Prostate gland (tissue), 2 donors: ENCODE measurements at regions not wholly inside any gene's neighbourhood (a gene's known extent, or its start where the extent isn't known, plus 50 kb on each side); places are given as distances from the start of the nearest gene placed in this dataset.

Experiments
- DNase-seq: peaks from one replicate; pipeline ENCODE4 v3.0.0-alpha.2; 2019; ENCODE audit warnings: low spot score
- H3K27ac ChIP-seq, 2 donors: fragments of 200-600 bp; sonication (generic); 2 replicates each; pipeline ENCODE4 v1.5.1; 2017 to 2019
- H3K27me3 ChIP-seq: fragments of 200-600 bp; sonication (generic); replicated peaks from 2 replicates; pipeline ENCODE4 v1.5.1; 2019; ENCODE audit not compliant: insufficient read depth
- H3K36me3 ChIP-seq, 2 donors: fragments of 200-600 bp; sonication (generic); 1 replicate in 1 of 2; 2 replicates in 1 of 2; pipeline versions ENCODE4 v1.5.1 to v1.8.1; 2017 to 2019
- H3K4me1 ChIP-seq: fragments of 200-600 bp; sonication (generic); replicated peaks from 2 replicates; pipeline ENCODE4 v1.5.1; 2019
- H3K4me3 ChIP-seq, 2 donors: fragments of 200-600 bp; sonication (generic); 2 replicates each; pipeline ENCODE4 v1.5.1; 2017 to 2019
- H3K9me3 ChIP-seq: fragments of 200-600 bp; sonication (generic); 2 replicates; pipeline ENCODE4 v1.5.1; 2017
- POLR2A ChIP-seq: fragments of 450-650 bp; IDR thresholded peaks from one replicate; pipeline ENCODE4 v1.6.1; 2016; ENCODE audit warnings: antibody characterized with exemption, mild to moderate bottlenecking
- POLR2AphosphoS5 ChIP-seq: sonication (generic); formaldehyde crosslinking; IDR thresholded peaks from one replicate; pipeline ENCODE4 v1.6.1; 2017; ENCODE audit warnings: antibody characterized with exemption
- WGBS: methylation state at CpG from one replicate; pipeline ENCODE4 v1.1.5; 2018; 5-methylcytosine and 5-hydroxymethylcytosine counted together
- intact Hi-C: fragments of 100-400 bp; cut with DNase I; formaldehyde crosslinking; loops from one replicate; pipeline ENCODE4 v1.14.2; 2022
- TF ChIP-seq, protein P1 (sequence below), 4 experiments: fragments of 200-600 bp in 2 of 4; fragments of 450-650 bp in 2 of 4; sonication (generic) in 2 of 4; IDR thresholded peaks; 1 replicate in 3 of 4; 2 replicates in 1 of 4; pipeline ENCODE4 v1.5.1; 2016 to 2019; ENCODE audit warnings: antibody characterized with exemption in 4 of 4, mild to moderate bottlenecking in 2 of 4, moderate library complexity in 2 of 4

GRCh38 chr15:62809968-62810260 lies 232.6 kb upstream of the TPM1 start:
- H3K4me1 ChIP-seq: no peaks in the 10 kb centered on the region
- H3K9me3 ChIP-seq: no peaks in the 10 kb centered on the region
- H3K36me3 ChIP-seq: no peaks in the 10 kb centered on the region
- no peak overlapping the region for H3K27ac ChIP-seq
- no peak overlapping the region for H3K4me3 ChIP-seq
- WGBS: 94% methylated on average over 8 of the region's 8 CpGs
- intact Hi-C loops: no loop called here
- no peak for TF ChIP-seq POLR2A
- TF ChIP-seq POLR2AphosphoS5: no peak
- TF ChIP-seq, protein P1, sequence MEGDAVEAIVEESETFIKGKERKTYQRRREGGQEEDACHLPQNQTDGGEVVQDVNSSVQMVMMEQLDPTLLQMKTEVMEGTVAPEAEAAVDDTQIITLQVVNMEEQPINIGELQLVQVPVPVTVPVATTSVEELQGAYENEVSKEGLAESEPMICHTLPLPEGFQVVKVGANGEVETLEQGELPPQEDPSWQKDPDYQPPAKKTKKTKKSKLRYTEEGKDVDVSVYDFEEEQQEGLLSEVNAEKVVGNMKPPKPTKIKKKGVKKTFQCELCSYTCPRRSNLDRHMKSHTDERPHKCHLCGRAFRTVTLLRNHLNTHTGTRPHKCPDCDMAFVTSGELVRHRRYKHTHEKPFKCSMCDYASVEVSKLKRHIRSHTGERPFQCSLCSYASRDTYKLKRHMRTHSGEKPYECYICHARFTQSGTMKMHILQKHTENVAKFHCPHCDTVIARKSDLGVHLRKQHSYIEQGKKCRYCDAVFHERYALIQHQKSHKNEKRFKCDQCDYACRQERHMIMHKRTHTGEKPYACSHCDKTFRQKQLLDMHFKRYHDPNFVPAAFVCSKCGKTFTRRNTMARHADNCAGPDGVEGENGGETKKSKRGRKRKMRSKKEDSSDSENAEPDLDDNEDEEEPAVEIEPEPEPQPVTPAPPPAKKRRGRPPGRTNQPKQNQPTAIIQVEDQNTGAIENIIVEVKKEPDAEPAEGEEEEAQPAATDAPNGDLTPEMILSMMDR (IDR thresholded peaks at IDR 0.05): no peak
- no peak for DNase-seq
- no peaks in the 10 kb centered on the region for H3K27me3 ChIP-seq

GRCh38 chr15:62812515-62812835 lies 230.1 kb upstream of the TPM1 start:
- H3K4me1 ChIP-seq: no peaks in the 10 kb centered on the region
- no peak overlapping the region for H3K27ac ChIP-seq
- WGBS: 95% methylated on average over 7 of the region's 7 CpGs
- H3K27me3 ChIP-seq: no peaks in the 10 kb centered on the region
- TF ChIP-seq POLR2AphosphoS5: no peak
- no peak for TF ChIP-seq POLR2A
- TF ChIP-seq, protein P1 (IDR thresholded peaks at IDR 0.05): no peak
- H3K4me3 ChIP-seq: no peak overlapping the region
- no peaks in the 10 kb centered on the region for H3K36me3 ChIP-seq
- no peaks in the 10 kb centered on the region for H3K9me3 ChIP-seq
- intact Hi-C loops: no loop called here
- no peak for DNase-seq

DNA sequence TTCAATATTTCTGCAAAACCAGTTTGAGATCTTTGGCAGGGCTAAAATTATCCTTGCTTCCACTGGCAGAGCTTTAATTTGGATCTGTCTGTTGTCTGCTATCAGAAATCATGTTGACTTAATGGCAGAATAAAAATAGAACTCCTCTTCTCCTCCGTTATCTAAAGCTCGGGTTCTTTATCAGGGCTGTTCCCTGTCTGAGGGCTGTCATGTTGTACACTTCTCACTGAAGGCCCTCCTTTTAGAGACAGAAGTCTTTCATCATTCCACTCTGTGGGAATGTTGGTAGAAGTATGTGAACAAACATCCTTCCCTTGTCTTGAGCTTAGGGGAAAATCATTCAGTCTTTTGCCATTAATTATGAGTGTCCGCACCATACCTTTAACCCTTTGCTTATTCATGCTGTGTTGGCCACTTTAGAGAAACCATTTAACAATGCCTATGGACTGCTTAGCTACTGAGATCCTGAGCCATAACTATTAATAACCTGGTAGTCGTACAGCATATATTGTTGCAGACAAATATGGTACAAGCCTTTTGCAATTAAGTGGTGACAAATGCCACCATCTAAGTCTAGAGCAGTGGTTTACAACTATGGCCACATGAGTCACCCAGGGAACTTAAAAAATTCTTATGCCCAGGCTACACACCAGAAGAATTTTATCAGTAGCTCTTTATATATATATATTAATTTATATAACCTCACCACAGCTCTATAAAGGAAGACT lies 226.0 kb upstream of the TPM1 start:
- no peaks in the 10 kb centered on the region for H3K36me3 ChIP-seq
- no peaks in the 10 kb centered on the region for H3K27me3 ChIP-seq
- no peak overlapping the region for H3K27ac ChIP-seq
- intact Hi-C loops: no loop called here
- 63% methylated on average over 4 of the region's 4 CpGs for WGBS
- H3K9me3 ChIP-seq: no peaks in the 10 kb centered on the region
- TF ChIP-seq, protein P1 (IDR thresholded peaks at IDR 0.05): no peak
- TF ChIP-seq POLR2AphosphoS5 (no peak), POLR2A (no peak)
- H3K4me1 ChIP-seq: no peaks in the 10 kb centered on the region
- H3K4me3 ChIP-seq: no peak overlapping the region
- DNase-seq: no peak

DNA sequence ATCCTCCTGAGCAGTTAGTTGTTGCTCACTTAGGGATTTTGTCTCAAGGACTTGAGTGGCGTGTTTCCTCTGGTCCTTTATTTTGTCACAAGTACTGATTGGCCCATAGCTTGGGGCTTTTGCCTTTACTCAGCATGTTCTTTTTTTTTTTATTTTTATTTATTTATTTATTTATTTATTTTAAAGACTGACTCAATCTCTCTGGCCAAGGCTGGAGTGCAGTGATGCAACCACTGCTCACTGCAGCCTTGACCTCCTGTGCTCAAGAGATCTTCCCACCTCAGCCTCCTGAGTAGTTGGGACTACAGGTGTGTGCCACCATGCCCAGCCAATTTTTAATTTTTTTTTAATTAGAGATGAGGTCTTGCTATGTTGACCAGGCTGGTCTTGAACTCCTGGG lies 223.9 kb upstream of the TPM1 start:
- Histone ChIP-seq H3K27me3 (no peaks in the 10 kb centered on the region), H3K4me1 (no peaks in the 10 kb centered on the region), H3K4me3 (no peak overlapping the region), H3K9me3 (no peaks in the 10 kb centered on the region), H3K27ac (no peak overlapping the region), H3K36me3 (no peaks in the 10 kb centered on the region)
- 100% methylated on average over 1 of the region's 1 CpG for WGBS
- intact Hi-C loops: no loop called here
- TF ChIP-seq POLR2AphosphoS5: no peak
- no peak for TF ChIP-seq POLR2A
- TF ChIP-seq, protein P1 (IDR thresholded peaks at IDR 0.05): no peak
- no peak for DNase-seq

DNA sequence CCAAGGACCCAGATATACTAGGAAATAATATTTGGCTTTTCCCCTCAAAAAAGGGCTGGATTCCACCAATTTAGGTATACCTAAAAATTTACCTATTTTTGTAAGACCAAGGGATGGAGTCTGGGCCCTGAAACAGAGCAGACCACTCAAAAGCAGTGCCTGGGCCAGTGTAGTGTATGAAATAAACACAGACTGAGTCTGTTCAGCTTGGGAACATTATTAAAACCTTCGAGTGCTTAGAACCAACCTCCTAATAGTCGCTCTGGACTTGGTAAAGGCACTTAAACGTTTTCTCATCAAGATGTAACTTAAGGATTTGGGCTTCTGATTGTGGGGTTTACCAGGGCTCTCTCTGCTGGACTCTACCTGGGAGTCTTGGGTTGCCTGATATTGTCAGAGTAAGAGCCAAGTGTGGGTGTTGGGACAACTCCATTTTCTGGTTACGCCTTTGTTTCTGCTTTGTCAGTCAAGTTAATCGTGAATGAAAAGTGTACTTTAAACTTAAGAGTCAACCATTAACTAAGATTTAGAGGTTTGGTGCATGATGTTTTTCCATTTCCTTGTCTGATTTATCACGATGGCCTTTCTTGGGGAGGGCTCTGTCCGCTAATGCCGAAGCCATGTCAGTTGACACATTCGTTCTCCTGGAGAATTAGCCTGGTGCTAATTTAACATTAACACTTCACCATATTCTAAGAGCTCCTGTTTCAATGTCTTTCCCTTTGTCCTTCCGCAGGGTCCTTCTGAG lies 221.0 kb upstream of the TPM1 start:
- H3K4me3 ChIP-seq: no peak overlapping the region
- DNase-seq: no peak
- H3K27me3 ChIP-seq: no peaks in the 10 kb centered on the region
- intact Hi-C loops: no loop called here
- no peaks in the 10 kb centered on the region for H3K4me1 ChIP-seq
- H3K9me3 ChIP-seq: no peaks in the 10 kb centered on the region
- no peak for TF ChIP-seq POLR2AphosphoS5
- no peaks in the 10 kb centered on the region for H3K36me3 ChIP-seq
- 94% methylated on average over 10 of the region's 10 CpGs for WGBS
- H3K27ac ChIP-seq: no peak overlapping the region
